B cell (primary cell): ENCODE measurements at regions not wholly inside any gene's neighbourhood (a gene's known extent, or its start where the extent isn't known, plus 50 kb on each side); places are given as distances from the start of the nearest gene placed in this dataset.

Experiments
- ATAC-seq: fragments of 200-7000 bp; cut with Tn5 transposase; one replicate; pipeline ENCODE4 v1.10.0; 2021; ENCODE audit warnings: low read depth, mild to moderate bottlenecking, moderate number of reproducible peaks, moderate library complexity
- CTCF ChIA-PET: fragments of 350-600 bp; sonication (Branson Sonifier 250); formaldehyde crosslinking; loops from one replicate; lab custom pipeline; 2021; ENCODE audit warnings: antibody characterized with exemption, inconsistent platforms; lab: Charles Lee
- POLR2A ChIA-PET: fragments of 350-600 bp; sonication (Branson Sonifier 250); formaldehyde crosslinking; loops from one replicate; lab custom pipeline; 2021; ENCODE audit warnings: antibody characterized with exemption; lab: Charles Lee
- DNase-seq: peaks from one replicate; pipeline ENCODE4 v3.0.0; 2013
- H2AFZ ChIP-seq: 2 replicates; pipeline ENCODE4 v1.6.1; 2012; ENCODE audit warnings: mild to moderate bottlenecking, low read depth, low read length; ENCODE audit not compliant: insufficient read depth, poor library complexity, severe bottlenecking
- H3K27ac ChIP-seq, 2 donors: 1 replicate in 1 of 2; 2 replicates in 1 of 2; pipeline ENCODE4 v1.5.1; 2012 to 2013; ENCODE audit warnings: low read length in 2 of 2, mild to moderate bottlenecking in 2 of 2, moderate library complexity in 1 of 2
- H3K27me3 ChIP-seq, 4 experiments: fragments of 200-600 bp in 1 of 4; sonication (generic) in 1 of 4; replicated peaks in 1 of 4; 1 replicate in 2 of 4; 2 replicates in 2 of 4; pipeline versions ENCODE4 v1.6.1 to v1.7.0; 2013 to 2016; ENCODE audit warnings: low read length in 3 of 4, mild to moderate bottlenecking in 2 of 4, mixed read lengths in 1 of 4, moderate library complexity in 1 of 4; ENCODE audit not compliant: insufficient read depth in 4 of 4, control insufficient read depth in 3 of 4; ENCODE audit errors: control extremely low read depth in 1 of 4
- H3K36me3 ChIP-seq, 2 experiments: replicated peaks in 1 of 2; 1 replicate in 1 of 2; 2 replicates in 1 of 2; pipeline versions ENCODE4 v1.6.1 to v1.7.1; 2013; ENCODE audit warnings: low read length in 1 of 2; ENCODE audit not compliant: insufficient read depth in 2 of 2, control insufficient read depth in 1 of 2; ENCODE audit errors: control extremely low read depth in 1 of 2, extremely low read depth in 1 of 2
- H3K4me1 ChIP-seq, 2 donors: fragments of 200-600 bp in 1 of 2; sonication (generic) in 1 of 2; 1 replicate in 1 of 2; 2 replicates in 1 of 2; pipeline versions ENCODE4 v1.5.1 to v1.6.1; 2013 to 2017; ENCODE audit warnings: low read length in 2 of 2; ENCODE audit not compliant: control insufficient read depth in 2 of 2, insufficient read depth in 2 of 2
- H3K4me2 ChIP-seq: replicated peaks from 2 replicates; pipeline ENCODE3; 2012; ENCODE audit warnings: mild to moderate bottlenecking, low read depth, low read length; ENCODE audit not compliant: poor library complexity, severe bottlenecking
- H3K4me3 ChIP-seq, 5 experiments: fragments of 200-600 bp in 1 of 5; sonication (generic) in 1 of 5; 1 replicate in 3 of 5; 2 replicates in 2 of 5; pipeline versions ENCODE4 v1.5.1 to v1.7.0; 2011 to 2016; ENCODE audit warnings: low read length in 4 of 5, mild to moderate bottlenecking in 4 of 5, low read depth in 2 of 5, control low read depth in 1 of 5, moderate library complexity in 1 of 5; ENCODE audit not compliant: insufficient read depth in 1 of 5; ENCODE audit errors: control extremely low read depth in 1 of 5, extremely low read depth in 1 of 5
- H3K79me2 ChIP-seq: fragments of 200-600 bp; sonication (generic); one replicate; pipeline ENCODE4 v1.6.0; 2016; ENCODE audit warnings: low read length; ENCODE audit not compliant: control insufficient read depth, insufficient read depth
- H3K9ac ChIP-seq: fragments of 200-600 bp; sonication (generic); 2 replicates; pipeline ENCODE4 v1.6.1; 2017; ENCODE audit warnings: mild to moderate bottlenecking, low read length, moderate library complexity
- H3K9me3 ChIP-seq, 3 donors: one replicate each; pipeline versions ENCODE4 v1.6.1 to v1.7.1; 2013; ENCODE audit warnings: low read length in 2 of 3; ENCODE audit not compliant: control insufficient read depth in 2 of 3, insufficient read depth in 1 of 3; ENCODE audit errors: control extremely low read depth in 1 of 3
- H4K20me1 ChIP-seq: 2 replicates; pipeline ENCODE4 v1.6.0; 2012; ENCODE audit warnings: mild to moderate bottlenecking, low read length; ENCODE audit not compliant: insufficient read depth, control insufficient read depth, poor library complexity, severe bottlenecking
- H3K27ac Mint-ChIP-seq: one replicate; pipeline ENCODE4 v1.8.0; 2021; ENCODE audit warnings: mixed read lengths
- H3K27me3 Mint-ChIP-seq: one replicate; pipeline ENCODE4 v1.8.0; 2021; ENCODE audit warnings: mixed read lengths
- H3K4me1 Mint-ChIP-seq: one replicate; pipeline ENCODE4 v1.8.0; 2021; ENCODE audit warnings: mixed read lengths
- H3K4me3 Mint-ChIP-seq: one replicate; pipeline ENCODE4 v1.8.0; 2021; ENCODE audit warnings: mixed read lengths
- H3K9me3 Mint-ChIP-seq: one replicate; pipeline ENCODE4 v1.8.0; 2022; ENCODE audit warnings: mixed read lengths; ENCODE audit not compliant: insufficient read depth
- CTCF ChIP-seq: fragments of 200-600 bp; IDR thresholded peaks from one replicate; pipeline ENCODE4 v1.8.0; 2022; ENCODE audit warnings: antibody characterized with exemption, mild to moderate bottlenecking
- EZH2 ChIP-seq: IDR thresholded peaks from 2 replicates; pipeline ENCODE4 v1.6.1; 2012; ENCODE audit warnings: borderline replicate concordance, low read depth, mild to moderate bottlenecking, moderate library complexity, low read length; ENCODE audit not compliant: insufficient read depth, poor library complexity, severe bottlenecking
- WGBS: methylation state at CpG from one replicate; pipeline ENCODE4 v1.1.5; 2013; ENCODE audit warnings: missing lambda C conversion rate; ENCODE audit not compliant: insufficient coverage; 5-methylcytosine and 5-hydroxymethylcytosine counted together
- intact Hi-C: fragments of 100-400 bp; cut with micrococcal nuclease; formaldehyde crosslinking; loops from one replicate; pipeline ENCODE4 v1.10.0; 2022

- Histone ChIP-seq H3K4me2 (no peak overlapping the region), H3K79me2 (no peaks in the 10 kb centered on the region), H4K20me1 (no peaks in the 10 kb centered on the region), H3K36me3 (no peaks in the 10 kb centered on the region), H3K4me1 (no peaks in the 10 kb centered on the region), H3K4me3 (no peak overlapping the region), H3K9ac (no peak overlapping the region), H2AFZ (no peak overlapping the region), H3K9me3 (no peaks in the 10 kb centered on the region), H3K27me3 (no peaks in the 10 kb centered on the region), H3K27ac (no peak overlapping the region)
- intact Hi-C loops, result no loop called here
- Mint-ChIP-seq H3K27ac (no peak overlapping the region), H3K27me3 (no peaks in the 10 kb centered on the region), H3K9me3 (no peaks in the 10 kb centered on the region), H3K4me1 (no peaks in the 10 kb centered on the region), H3K4me3 (no peak overlapping the region)
- ATAC-seq (no peak), DNase-seq (no peak)
- ChIA-PET CTCF (no interaction called here), POLR2A (no interaction called here)
- WGBS, result 91% methylated on average over 7 of the region's 9 CpGs
- no peak for TF ChIP-seq EZH2
- TF ChIP-seq CTCF, result no peak
These were observed 61.1 kb upstream of the LPAR1 start for GRCh38 chr9:111099199-111100008.

DNA sequence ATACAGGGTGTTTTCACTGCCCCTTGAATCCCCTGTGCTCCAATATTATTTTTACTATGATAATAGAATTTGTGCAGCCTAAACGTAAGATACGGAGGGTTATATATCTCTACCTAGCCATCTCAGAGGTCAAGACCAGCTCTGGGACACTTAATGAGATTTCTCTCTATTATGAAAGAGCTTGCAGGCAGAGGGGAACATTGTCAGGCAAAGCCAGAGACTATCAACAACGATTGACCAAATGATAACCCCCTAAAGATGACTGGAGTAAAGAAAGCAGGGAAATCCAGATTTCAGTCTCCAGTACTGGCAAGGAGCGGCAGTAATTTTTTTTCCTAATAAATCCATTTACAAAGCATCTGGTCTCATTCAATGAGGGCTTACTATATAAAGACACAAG lies 59.8 kb upstream of the LPAR1 start:
- no peak overlapping the region for H3K27ac Mint-ChIP-seq
- no peaks in the 10 kb centered on the region for H3K27me3 Mint-ChIP-seq
- TF ChIP-seq EZH2, result no peak
- TF ChIP-seq CTCF, result no peak
- ChIA-PET CTCF (no interaction called here), POLR2A (no interaction called here)
- H3K4me3 Mint-ChIP-seq, result no peak overlapping the region
- no peaks in the 10 kb centered on the region for H3K27me3 ChIP-seq
- H3K4me1 ChIP-seq, result no peaks in the 10 kb centered on the region
- no peaks in the 10 kb centered on the region for H3K4me1 Mint-ChIP-seq
- DNase-seq, result no peak
- intact Hi-C loops, result no loop called here
- 100% methylated on average over 1 of the region's 4 CpGs for WGBS
- H3K4me3 ChIP-seq, result no peak overlapping the region
- no peaks in the 10 kb centered on the region for H3K79me2 ChIP-seq
- no peaks in the 10 kb centered on the region for H3K9me3 Mint-ChIP-seq
- no peak overlapping the region for H3K27ac ChIP-seq
- no peaks in the 10 kb centered on the region for H3K9me3 ChIP-seq
- no peak overlapping the region for H3K9ac ChIP-seq
- no peak for ATAC-seq
- H3K36me3 ChIP-seq, result no peaks in the 10 kb centered on the region
- no peak overlapping the region for H2AFZ ChIP-seq
- no peaks in the 10 kb centered on the region for H4K20me1 ChIP-seq
- H3K4me2 ChIP-seq, result no peak overlapping the region
